ENCODE measurements at regions not wholly inside any gene's neighbourhood (a gene's known extent, or its start where the extent isn't known, plus 50 kb on each side); places are given as distances from the start of the nearest gene placed in this dataset.

- ChIA-PET POLR2A (ENCODE audit: low non-redundant PET) (no interaction called here), CTCF (no interaction called here)
- peak; percentile 44 for DNase-seq (ENCODE audit: low spot score)
- no peak for TF ChIP-seq CTCF (conservative IDR thresholded peaks at IDR 0.05; ENCODE audit: low read depth)
- no peak overlapping the region for H3K27ac ChIP-seq
These were observed 219.1 kb downstream of the NDUFS4 start for GRCh38 chr5:53779541-53779981.

DNA sequence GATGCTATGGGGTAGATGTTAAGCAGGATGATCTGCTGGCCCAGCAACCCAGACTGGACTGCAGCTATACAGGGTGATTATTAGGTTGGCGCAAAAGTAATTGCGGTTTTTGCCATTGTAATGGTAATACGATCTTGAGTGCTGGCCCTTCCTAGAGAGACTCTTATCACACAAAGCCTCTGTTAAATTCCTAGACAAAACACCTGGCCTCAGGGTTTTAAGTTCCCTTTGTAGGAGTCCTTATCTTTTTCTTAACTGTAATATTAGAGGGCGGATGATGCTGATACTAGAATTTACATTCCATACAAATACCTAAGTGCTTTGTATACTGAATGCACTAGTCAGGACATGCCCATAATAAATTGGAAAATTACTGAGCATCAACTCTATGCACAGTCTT lies 222.2 kb downstream of the NDUFS4 start:
- no peak for TF ChIP-seq CTCF (conservative IDR thresholded peaks at IDR 0.05; ENCODE audit: low read depth)
- no peak overlapping the region for H3K27ac ChIP-seq
- ChIA-PET POLR2A (ENCODE audit: low non-redundant PET) (no interaction called here), CTCF (no interaction called here)
- peak; percentile 42 for DNase-seq (ENCODE audit: low spot score)

- no peak for TF ChIP-seq CTCF (conservative IDR thresholded peaks at IDR 0.05; ENCODE audit: low read depth)
- POLR2A ChIA-PET (ENCODE audit: low non-redundant PET), result interaction anchor here (0.6 kb wide), 2 partner anchors 675 to 857 kb away, joined by 3 to 5 read pairs; no protein-coding TSS in a partner anchor
- H3K27ac ChIP-seq, result no peak overlapping the region
- no peak for DNase-seq (ENCODE audit: low spot score)
- CTCF ChIA-PET, result interaction anchor here (0.6 to 0.7 kb wide), 3 partner anchors 13 to 1375 kb away, joined by 3 to 4 read pairs (median 3); no protein-coding TSS in a partner anchor
These were observed 223.3 kb downstream of the NDUFS4 start for GRCh38 chr5:53783624-53784228.

DNA sequence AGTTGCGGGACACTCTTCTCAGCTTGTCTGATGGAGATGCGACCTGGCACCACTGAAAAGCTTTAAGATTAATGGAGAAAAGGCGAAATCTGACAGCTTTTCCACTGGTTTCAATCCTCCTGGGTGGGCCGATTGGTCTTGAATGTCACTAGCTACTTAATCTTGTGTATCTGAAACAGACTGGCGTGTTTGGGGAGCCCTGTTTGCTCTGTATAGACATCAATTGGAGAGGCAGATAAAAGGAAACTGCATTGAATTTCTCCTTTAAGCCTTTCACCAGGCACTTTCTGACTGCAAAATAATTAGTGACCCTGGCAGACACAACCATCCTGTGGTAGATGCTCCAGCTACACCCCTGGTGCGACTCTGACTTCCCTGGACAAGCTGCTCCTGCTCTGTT lies 224.2 kb downstream of the NDUFS4 start:
- no peak for DNase-seq (ENCODE audit: low spot score)
- no peak overlapping the region for H3K27ac ChIP-seq
- TF ChIP-seq CTCF (conservative IDR thresholded peaks at IDR 0.05; ENCODE audit: low read depth), result no peak
- ChIA-PET POLR2A (ENCODE audit: low non-redundant PET) (interaction anchor here (0.6 kb wide), 1 partner anchor 676 kb away, joined by 3 read pairs; no protein-coding TSS in a partner anchor), CTCF (interaction anchor here (0.7 kb wide), 1 partner anchor 1200 kb away, joined by 5 read pairs; no protein-coding TSS in a partner anchor)

DNA sequence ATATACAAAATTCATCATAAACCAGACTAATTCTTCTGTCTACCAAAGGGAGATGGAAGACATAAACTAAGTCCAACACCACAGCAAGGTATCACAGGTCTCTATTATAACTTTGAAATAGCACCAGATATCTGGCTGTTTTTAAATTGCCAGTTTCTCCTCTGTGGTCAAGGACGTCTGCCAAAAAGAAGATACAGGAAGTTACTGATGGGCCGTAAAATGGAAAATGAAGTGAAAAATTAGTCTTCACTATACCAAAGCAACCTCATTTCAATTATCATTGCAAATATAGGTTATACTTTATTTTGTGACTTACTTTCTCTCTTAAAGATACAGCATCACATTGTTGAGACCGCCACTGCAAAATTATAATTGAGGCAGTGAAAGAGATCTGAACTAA lies 225.5 kb downstream of the NDUFS4 start:
- no peak for DNase-seq (ENCODE audit: low spot score)
- no peak for TF ChIP-seq CTCF (conservative IDR thresholded peaks at IDR 0.05; ENCODE audit: low read depth)
- no peak overlapping the region for H3K27ac ChIP-seq
- POLR2A ChIA-PET (ENCODE audit: low non-redundant PET), result no interaction called here
- CTCF ChIA-PET, result interaction anchor here (0.8 kb wide), 1 partner anchor 10 kb away, joined by 3 read pairs; no protein-coding TSS in a partner anchor

DNA sequence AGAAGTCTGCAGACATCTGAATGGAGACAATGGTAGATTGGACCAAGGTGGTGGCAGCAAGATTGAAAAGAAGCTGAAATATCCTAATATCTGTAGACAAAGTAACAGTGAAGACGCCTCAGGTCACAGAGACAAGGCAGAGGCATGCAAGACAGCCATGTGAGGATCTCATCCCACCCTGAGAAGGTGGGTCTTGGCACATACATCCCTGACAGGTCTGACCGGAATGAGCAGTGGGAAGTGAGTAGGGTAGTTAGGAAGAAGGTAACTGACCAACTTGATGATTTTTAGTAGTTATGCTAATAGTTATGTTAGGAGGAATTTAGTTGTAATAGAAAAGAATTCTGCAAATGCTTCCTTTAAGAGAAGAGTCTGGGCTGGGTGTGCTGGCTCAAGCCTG lies 229.6 kb downstream of the NDUFS4 start:
- ChIA-PET CTCF (no interaction called here), POLR2A (ENCODE audit: low non-redundant PET) (no interaction called here)
- DNase-seq (ENCODE audit: low spot score), result no peak
- no peak for TF ChIP-seq CTCF (conservative IDR thresholded peaks at IDR 0.05; ENCODE audit: low read depth)
- H3K27ac ChIP-seq, result no peak overlapping the region
